IMR-90 (cell line): ENCODE measurements at regions not wholly inside any gene's neighbourhood (a gene's known extent, or its start where the extent isn't known, plus 50 kb on each side); places are given as distances from the start of the nearest gene placed in this dataset.
"Not testable (repeated sequence)": the region's sequence is repeated elsewhere in the genome, so short reads cannot be mapped to it uniquely, and the experiment has no call there.

Experiments
- ATAC-seq: fragments of 200-7000 bp; cut with Tn5 transposase; 2 replicates; pipeline ENCODE4 v1.9.1; 2020; ENCODE audit warnings: low read depth, mild to moderate bottlenecking, moderate library complexity
- BruUV-seq: library from RNA; stranded (reverse); fragments of 400-500 nt; replicated peaks from 2 replicates; lab custom pipeline; 2021; lab: Mats Ljungman, UMichigan
- CTCF ChIA-PET: fragments of 300-600 bp; formaldehyde crosslinking; extraction: SDS; loops from one replicate; lab custom pipeline; 2021; ENCODE audit warnings: antibody characterized with exemption; lab: Yijun Ruan, JAX
- POLR2A ChIA-PET: fragments of 300-600 bp; sonication (Branson Sonifier 250); formaldehyde crosslinking; loops from one replicate; lab custom pipeline; 2022; ENCODE audit warnings: antibody characterized with exemption; ENCODE audit not compliant: unreplicated experiment; lab: Charles Lee
- DNase-seq: peaks from one replicate; pipeline ENCODE4 v3.0.0; 2013
- H2AFZ ChIP-seq: replicated peaks from 2 replicates; pipeline ENCODE3; 2013; ENCODE audit warnings: low read length, mild to moderate bottlenecking; ENCODE audit not compliant: poor library complexity
- H2AK5ac ChIP-seq: 2 replicates; pipeline ENCODE4 v1.6.1; 2013; ENCODE audit warnings: low read depth, low read length, inconsistent platforms
- H2AK9ac ChIP-seq: replicated peaks from 2 replicates; pipeline ENCODE3; 2013; ENCODE audit warnings: mild to moderate bottlenecking, low read depth, low read length, moderate library complexity; ENCODE audit not compliant: poor library complexity
- H2BK120ac ChIP-seq: 2 replicates; pipeline ENCODE4 v1.6.1; 2013; ENCODE audit warnings: low read depth, low read length, inconsistent platforms
- H2BK15ac ChIP-seq: 3 replicates; pipeline ENCODE4 v1.6.1; 2013; ENCODE audit warnings: low read depth, low read length, inconsistent platforms
- H2BK20ac ChIP-seq: 2 replicates; pipeline ENCODE4 v1.6.1; 2013; ENCODE audit warnings: low read depth, mild to moderate bottlenecking, inconsistent platforms, low read length, moderate library complexity
- H2BK5ac ChIP-seq: 2 replicates; pipeline ENCODE4 v1.6.1; 2013; ENCODE audit warnings: mild to moderate bottlenecking, low read depth, low read length, inconsistent platforms; ENCODE audit not compliant: poor library complexity, severe bottlenecking
- H3K14ac ChIP-seq: replicated peaks from 2 replicates; pipeline ENCODE4 v1.6.1; 2013; ENCODE audit warnings: low read depth, low read length, inconsistent platforms
- H3K18ac ChIP-seq: 2 replicates; pipeline ENCODE4 v1.6.1; 2013; ENCODE audit warnings: low read depth, low read length, control low read depth
- H3K23ac ChIP-seq: 2 replicates; pipeline ENCODE4 v1.6.1; 2013; ENCODE audit warnings: low read depth, low read length, inconsistent platforms
- H3K27ac ChIP-seq: 2 replicates; pipeline ENCODE4 v1.5.1; 2013; ENCODE audit warnings: mild to moderate bottlenecking, control low read depth, low read length; ENCODE audit not compliant: insufficient read depth
- H3K27me3 ChIP-seq: 2 replicates; pipeline ENCODE4 v1.6.1; 2013; ENCODE audit warnings: low read length; ENCODE audit not compliant: control insufficient read depth, insufficient read depth
- H3K36me3 ChIP-seq: 2 replicates; pipeline ENCODE4 v1.6.1; 2013; ENCODE audit warnings: low read length, mixed read lengths; ENCODE audit not compliant: control insufficient read depth, insufficient read depth
- H3K4ac ChIP-seq: 2 replicates; pipeline ENCODE4 v1.6.1; 2013; ENCODE audit warnings: low read depth, low read length, inconsistent platforms
- H3K4me1 ChIP-seq: 2 replicates; pipeline ENCODE4 v1.6.1; 2013; ENCODE audit warnings: low read length, mixed read lengths; ENCODE audit not compliant: control insufficient read depth, insufficient read depth
- H3K4me2 ChIP-seq: 2 replicates; pipeline ENCODE4 v1.6.1; 2013; ENCODE audit warnings: low read depth, mild to moderate bottlenecking, control low read depth, low read length, moderate library complexity
- H3K4me3 ChIP-seq: 2 replicates; pipeline ENCODE4 v1.5.1; 2013; ENCODE audit warnings: low read depth, mild to moderate bottlenecking, control low read depth, low read length, moderate library complexity; ENCODE audit not compliant: insufficient read depth
- H3K56ac ChIP-seq: 2 replicates; pipeline ENCODE4 v1.6.1; 2013; ENCODE audit warnings: low read length, inconsistent platforms; ENCODE audit not compliant: insufficient read depth; ENCODE audit errors: extremely low read depth
- H3K79me1 ChIP-seq, 2 experiments: 2 replicates each; pipeline ENCODE4 v1.6.1; 2013; ENCODE audit warnings: low read length in 2 of 2, inconsistent platforms in 1 of 2, low read depth in 1 of 2
- H3K9ac ChIP-seq: 2 replicates; pipeline ENCODE4 v1.6.1; 2013; ENCODE audit warnings: low read depth, low read length, control low read depth
- H3K9me1 ChIP-seq: 2 replicates; pipeline ENCODE4 v1.6.1; 2013; ENCODE audit warnings: low read length, inconsistent platforms; ENCODE audit not compliant: insufficient read depth
- H3K9me3 ChIP-seq: 2 replicates; pipeline ENCODE4 v1.6.1; 2013; ENCODE audit warnings: low read length; ENCODE audit not compliant: control insufficient read depth, insufficient read depth
- H4K20me1 ChIP-seq: 2 replicates; pipeline ENCODE4 v1.6.1; 2013; ENCODE audit warnings: low read length, inconsistent platforms; ENCODE audit not compliant: insufficient read depth
- H4K5ac ChIP-seq: 2 replicates; pipeline ENCODE4 v1.6.1; 2013; ENCODE audit warnings: mild to moderate bottlenecking, low read depth, low read length, control low read depth
- H4K8ac ChIP-seq, 2 experiments: 2 replicates each; pipeline ENCODE4 v1.6.1; 2013; ENCODE audit warnings: low read depth in 2 of 2, low read length in 2 of 2, control low read depth in 1 of 2, inconsistent platforms in 1 of 2
- H4K91ac ChIP-seq: 2 replicates; pipeline ENCODE4 v1.6.1; 2013; ENCODE audit warnings: low read depth, low read length, inconsistent platforms; ENCODE audit not compliant: insufficient read depth
- BHLHE40 ChIP-seq: fragments of 150-350 bp; IDR thresholded peaks from 2 replicates; pipeline ENCODE4 v1.6.1; 2016; ENCODE audit warnings: mild to moderate bottlenecking, low read depth, low read length
- CEBPB ChIP-seq: IDR thresholded peaks from 2 replicates; pipeline ENCODE4 v1.6.1; 2012; ENCODE audit warnings: low read depth, low read length, improper control_type of control experiment
- CHD1 ChIP-seq: IDR thresholded peaks from 2 replicates; pipeline ENCODE4 v1.6.1; 2012; ENCODE audit warnings: low read depth, low read length, improper control_type of control experiment
- RCOR1 ChIP-seq: IDR thresholded peaks from 2 replicates; pipeline ENCODE4 v1.6.1; 2012; ENCODE audit warnings: mild to moderate bottlenecking, low read length, improper control_type of control experiment; ENCODE audit not compliant: insufficient replicate concordance
- RFX5 ChIP-seq: IDR thresholded peaks from 2 replicates; pipeline ENCODE4 v1.8.0; 2012; ENCODE audit warnings: low read depth, mild to moderate bottlenecking, low read length, moderate library complexity
- WGBS, 2 experiments: methylation state at CpG; one replicate each; pipeline versions ENCODE4 v1.1.5 to v1.1.7; 2013; ENCODE audit warnings: missing lambda C conversion rate in 2 of 2; ENCODE audit not compliant: insufficient read length in 1 of 2; ENCODE audit errors: extremely low coverage in 2 of 2; 5-methylcytosine and 5-hydroxymethylcytosine counted together
- dilution Hi-C: fragments of 300-500 bp; cut with HindIII; formaldehyde crosslinking; loops from one replicate; pipeline ENCODE4 v1.14.3; 2018; ENCODE audit warnings: low sequenced_read_pairs; ENCODE audit not compliant: unreplicated experiment
- in situ Hi-C: fragments of 300-500 bp; cut with MboI; formaldehyde crosslinking; loops from 3 replicates; pipeline ENCODE4 v1.14.3; 2019; ENCODE audit warnings: low sequenced_read_pairs, inconsistent platforms, mixed read lengths
- intact Hi-C: fragments of 100-400 bp; cut with micrococcal nuclease; formaldehyde crosslinking; loops from 2 replicates; pipeline ENCODE4 v1.10.0; 2022

- H2BK120ac ChIP-seq: no peak overlapping the region
- no peak overlapping the region for H2AK9ac ChIP-seq
- H3K9ac ChIP-seq: no peak overlapping the region
- H3K56ac ChIP-seq: no peak overlapping the region
- no peaks in the 10 kb centered on the region for H3K27me3 ChIP-seq
- no peak overlapping the region for H2BK5ac ChIP-seq
- H2AFZ ChIP-seq: no peak overlapping the region
- no peak for DNase-seq
- no peaks in the 10 kb centered on the region for H3K9me1 ChIP-seq
- TF ChIP-seq RFX5 (no peak), CHD1 (no peak), CEBPB (no peak), RCOR1 (no peak), BHLHE40 (no peak)
- dilution Hi-C loops (no loop called here), in situ Hi-C loops (no loop called here), intact Hi-C loops (no loop called here)
- H2BK20ac ChIP-seq: no peak overlapping the region
- no peak overlapping the region for H3K4me2 ChIP-seq
- H3K18ac ChIP-seq: no peak overlapping the region
- H3K14ac ChIP-seq: no peak overlapping the region
- no peaks in the 10 kb centered on the region for H3K4me1 ChIP-seq
- no peak overlapping the region for H3K4ac ChIP-seq
- no peak for ATAC-seq
- no peak overlapping the region for H2AK5ac ChIP-seq
- no peak overlapping the region for H3K4me3 ChIP-seq
- H4K20me1 ChIP-seq: no peaks in the 10 kb centered on the region
- no peak overlapping the region for H3K23ac ChIP-seq
- no TSS peak for BruUV-seq
- H4K91ac ChIP-seq: no peak overlapping the region
- H3K79me1 ChIP-seq: no peaks in the 10 kb centered on the region
- H3K27ac ChIP-seq: no peak overlapping the region
- H4K8ac ChIP-seq: no peak overlapping the region
- POLR2A ChIA-PET: no interaction called here
- H3K9me3 ChIP-seq: no peaks in the 10 kb centered on the region
- CTCF ChIA-PET: no interaction called here
- H3K36me3 ChIP-seq: no peaks in the 10 kb centered on the region
- no peak overlapping the region for H4K5ac ChIP-seq
- no peak overlapping the region for H2BK15ac ChIP-seq
These were observed 156.1 kb upstream of the GHR start for GRCh38 chr5:42267091-42267490.

GRCh38 chr5:42268170-42268569 lies 155.1 kb upstream of the GHR start:
- H2AK9ac ChIP-seq, H2AFZ ChIP-seq, DNase-seq, H3K79me1 ChIP-seq, H3K14ac ChIP-seq, H2BK15ac ChIP-seq, H3K4me3 ChIP-seq, H4K5ac ChIP-seq, H2BK120ac ChIP-seq, in situ Hi-C loops, H3K23ac ChIP-seq, H3K9me3 ChIP-seq, POLR2A ChIA-PET, H3K4me2 ChIP-seq, dilution Hi-C loops, H3K4ac ChIP-seq, H3K4me1 ChIP-seq, H3K9ac ChIP-seq, H4K20me1 ChIP-seq, ATAC-seq, BruUV-seq, H3K36me3 ChIP-seq, H4K91ac ChIP-seq, H4K8ac ChIP-seq, H3K9me1 ChIP-seq, H2BK5ac ChIP-seq, CTCF ChIA-PET, H2AK5ac ChIP-seq, intact Hi-C loops, H3K27ac ChIP-seq, H3K56ac ChIP-seq, H3K27me3 ChIP-seq, H2BK20ac ChIP-seq, H3K18ac ChIP-seq: not testable (repeated sequence)
- WGBS, 2 experiments: no CpG with 5 or more reads among the region's 1 CpG
